NCI-H1092 (cell line): ENCODE measurements at regions not wholly inside any gene's neighbourhood (a gene's known extent, or its start where the extent isn't known, plus 50 kb on each side); places are given as distances from the start of the nearest gene placed in this dataset.

Source experiments
- DNase-seq: peaks from one replicate; lab custom pipeline; 2025; lab: John Stamatoyannopoulos, UW

DNA sequence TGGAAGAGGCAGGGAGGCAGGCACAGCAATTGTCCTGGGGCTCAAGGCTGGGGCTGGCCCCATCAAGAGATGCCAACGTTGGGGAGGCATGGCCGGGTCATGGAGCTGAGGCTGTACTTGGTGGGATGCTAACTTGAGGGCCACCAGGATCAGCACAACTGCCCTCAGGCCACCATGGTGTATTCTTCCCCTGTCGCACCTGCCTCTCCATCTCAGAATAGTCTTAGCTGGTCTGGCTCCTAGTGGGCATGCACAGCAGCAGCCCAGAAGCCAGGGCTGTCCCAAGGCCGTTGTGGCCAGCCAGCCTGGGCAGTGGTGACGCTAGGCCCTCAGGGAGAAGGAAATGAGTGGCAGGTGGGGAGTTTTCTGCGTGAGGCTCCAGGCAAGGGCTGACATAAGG, 91.3 kb downstream of the DHCR7 start:
- no peak for DNase-seq

GRCh38 chr11:71356280-71356876, 91.8 kb downstream of the DHCR7 start:
- DNase-seq: no peak

GRCh38 chr11:71355281-71355680, 92.9 kb downstream of the DHCR7 start:
- DNase-seq: no peak

DNA sequence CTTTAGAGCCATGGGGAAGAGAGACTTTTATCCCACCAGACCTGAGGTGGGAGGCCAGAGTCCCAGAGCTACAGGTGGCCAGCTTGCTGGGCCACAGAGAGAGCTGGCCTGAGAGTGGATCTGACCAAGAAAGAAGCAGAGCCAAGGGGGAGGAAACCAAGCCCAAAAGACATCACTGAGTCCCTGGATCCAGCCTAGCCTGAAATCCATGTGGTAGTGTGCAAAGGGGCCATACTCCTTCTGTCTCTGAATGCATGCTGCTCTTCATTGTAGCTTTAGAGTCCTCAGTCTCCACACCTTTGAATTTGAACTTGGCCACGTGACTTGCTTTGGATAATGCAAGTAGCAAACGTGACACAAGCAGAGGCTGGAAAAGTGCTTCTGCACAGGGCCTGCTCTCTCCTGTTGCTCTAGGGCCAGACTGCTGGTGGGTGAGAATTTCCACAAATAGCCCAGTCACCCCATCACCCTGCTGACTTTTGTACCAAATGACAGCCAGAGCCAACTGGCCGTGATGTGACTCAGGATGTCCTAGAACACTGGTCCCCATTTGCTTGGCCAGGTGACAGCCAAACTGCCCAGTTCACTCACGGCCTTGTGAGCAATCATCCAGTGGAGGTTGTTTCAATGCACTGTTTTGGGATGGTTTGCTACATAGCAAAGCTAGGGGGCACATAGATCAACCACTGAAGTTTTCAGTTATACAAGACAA, 93.6 kb downstream of the DHCR7 start:
- DNase-seq: no peak

GRCh38 chr11:71352748-71353147, 95.4 kb downstream of the DHCR7 start:
- DNase-seq: no peak

- DNase-seq: no peak
Observed at GRCh38 chr11:71352226-71352625, 96.0 kb downstream of the DHCR7 start.

DNA sequence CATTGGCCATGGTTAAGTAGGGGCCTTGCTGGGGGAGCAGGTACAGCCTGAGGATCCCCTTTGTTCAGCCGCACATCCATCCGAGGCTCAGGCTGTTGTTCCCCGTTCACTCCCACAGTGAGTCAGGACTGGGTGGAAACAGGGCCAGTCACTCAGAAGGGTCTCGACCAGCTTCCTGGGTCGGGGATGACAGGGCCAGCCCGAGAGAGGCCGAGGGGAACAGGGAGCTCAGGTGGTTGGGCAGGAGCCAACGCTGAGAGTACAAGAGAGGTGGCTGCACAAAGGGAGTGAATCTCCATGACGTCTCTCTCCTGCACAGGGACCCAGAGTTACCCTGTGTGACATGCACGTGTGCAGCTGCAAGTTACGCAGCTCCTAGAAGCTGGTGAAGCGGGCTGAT, 97.2 kb upstream of the SHANK2 start:
- DNase-seq: no peak

GRCh38 chr11:71343828-71344400, 91.5 kb upstream of the SHANK2 start:
- DNase-seq: no peak

DNA sequence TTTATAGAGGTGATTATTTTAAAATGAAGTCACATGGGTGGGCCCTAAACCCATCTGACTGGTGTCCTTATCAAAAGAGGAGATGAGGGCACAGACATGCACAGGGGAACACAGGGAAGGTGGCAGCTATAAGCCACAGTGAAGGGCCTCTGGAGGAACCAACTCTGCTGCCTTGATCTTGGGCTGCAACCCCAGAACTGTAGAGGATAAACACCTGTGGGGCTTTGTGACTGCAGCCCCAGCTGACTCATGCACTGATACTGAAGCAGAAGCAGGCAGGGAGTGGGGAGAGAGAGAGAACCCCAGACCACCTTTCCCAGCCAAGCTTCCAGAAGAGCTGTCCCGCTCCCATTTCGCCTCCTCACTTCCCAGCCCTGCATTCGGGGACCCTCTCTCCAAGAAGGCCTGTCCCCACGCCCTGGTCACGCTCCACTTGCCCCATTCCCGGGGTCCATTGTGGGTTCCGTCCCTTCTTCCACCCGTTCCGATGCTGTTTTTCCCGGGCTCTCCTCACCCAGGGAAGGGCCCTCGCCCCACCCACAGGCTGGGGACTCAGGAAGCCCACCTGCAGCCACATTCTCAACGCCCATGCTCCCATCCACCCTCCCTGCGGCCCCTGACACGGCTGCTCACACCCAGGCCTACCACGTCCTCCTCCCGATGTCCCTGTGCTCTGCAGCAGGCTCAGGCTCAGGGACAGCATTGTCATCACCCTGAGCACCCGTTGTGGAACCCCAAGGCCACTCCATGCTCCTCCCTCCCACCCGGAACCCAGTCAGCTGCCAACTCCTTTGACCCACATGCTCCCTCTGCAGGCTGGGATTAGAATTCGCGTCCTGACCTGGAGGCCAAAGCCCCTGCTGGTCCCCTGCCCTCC, 90.8 kb upstream of the SHANK2 start:
- peak; percentile 39 for DNase-seq

GRCh38 chr11:71342116-71342515, 89.7 kb upstream of the SHANK2 start:
- no peak for DNase-seq

GRCh38 chr11:71341596-71341995, 89.2 kb upstream of the SHANK2 start:
- DNase-seq: no peak

GRCh38 chr11:71341173-71341572, 88.8 kb upstream of the SHANK2 start:
- DNase-seq: no peak

- DNase-seq: no peak
Observed at GRCh38 chr11:71340086-71340606, 87.8 kb upstream of the SHANK2 start.

DNA sequence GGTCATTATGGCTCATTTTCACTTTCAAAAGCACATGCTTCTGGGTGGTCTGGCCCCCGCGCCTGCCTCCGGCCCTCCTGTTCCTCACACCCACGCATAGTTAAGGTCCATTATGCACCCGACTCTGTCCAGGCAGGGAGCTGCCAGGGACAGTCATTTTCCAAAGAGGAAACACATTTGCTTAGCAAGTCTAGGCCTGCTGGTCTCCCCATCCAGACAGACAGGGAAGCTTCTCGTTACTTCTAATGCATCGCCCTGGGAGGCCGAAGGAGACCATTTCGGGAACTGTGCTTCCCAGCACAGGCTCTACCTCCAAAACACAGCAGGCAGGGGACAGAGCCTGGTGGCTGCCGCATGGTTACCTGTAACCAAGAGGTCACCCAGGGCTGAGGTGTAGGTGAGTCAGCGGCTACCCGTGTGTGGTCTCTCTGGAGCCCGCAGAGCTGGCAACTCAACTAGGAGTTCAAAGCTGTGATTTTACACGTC, 87.1 kb upstream of the SHANK2 start:
- DNase-seq: no peak

GRCh38 chr11:71338801-71339395, 86.5 kb upstream of the SHANK2 start:
- no peak for DNase-seq

DNA sequence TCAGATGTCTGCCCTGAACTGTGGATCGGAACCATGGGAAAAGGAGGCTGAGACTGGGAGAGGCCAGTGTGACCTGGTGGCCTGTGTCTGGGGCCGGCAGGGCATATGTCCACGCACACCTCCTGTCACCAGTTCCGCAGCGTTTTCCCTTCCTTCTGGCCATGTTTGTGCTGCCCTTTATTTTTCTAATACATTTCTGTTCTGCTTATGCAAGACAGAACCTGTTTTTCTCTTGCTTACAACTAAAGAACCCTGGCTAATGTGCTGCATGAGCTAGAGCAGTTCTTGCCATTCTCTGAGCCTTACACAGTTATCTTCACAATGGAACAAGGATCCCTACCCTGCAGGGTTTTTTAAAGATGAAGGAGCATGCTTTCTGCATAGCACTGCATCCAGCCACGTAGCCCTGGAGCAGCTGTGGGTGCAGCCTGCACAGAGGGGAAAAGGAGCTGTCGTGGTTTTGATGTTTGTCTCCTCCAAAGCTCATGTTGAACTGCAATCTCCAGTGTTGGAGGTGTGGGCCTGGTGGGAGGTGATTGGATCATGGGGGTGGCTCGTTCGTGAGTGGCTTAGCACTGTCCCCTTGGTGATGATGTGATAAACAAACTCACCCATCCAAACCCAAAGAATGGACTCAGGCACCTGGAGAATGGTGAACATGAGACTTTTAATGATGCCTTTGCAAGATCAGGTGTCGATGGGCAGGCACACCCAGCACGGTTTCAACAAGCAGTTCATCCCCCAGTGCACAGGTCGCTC, 84.8 kb upstream of the SHANK2 start:
- DNase-seq: no peak

DNA sequence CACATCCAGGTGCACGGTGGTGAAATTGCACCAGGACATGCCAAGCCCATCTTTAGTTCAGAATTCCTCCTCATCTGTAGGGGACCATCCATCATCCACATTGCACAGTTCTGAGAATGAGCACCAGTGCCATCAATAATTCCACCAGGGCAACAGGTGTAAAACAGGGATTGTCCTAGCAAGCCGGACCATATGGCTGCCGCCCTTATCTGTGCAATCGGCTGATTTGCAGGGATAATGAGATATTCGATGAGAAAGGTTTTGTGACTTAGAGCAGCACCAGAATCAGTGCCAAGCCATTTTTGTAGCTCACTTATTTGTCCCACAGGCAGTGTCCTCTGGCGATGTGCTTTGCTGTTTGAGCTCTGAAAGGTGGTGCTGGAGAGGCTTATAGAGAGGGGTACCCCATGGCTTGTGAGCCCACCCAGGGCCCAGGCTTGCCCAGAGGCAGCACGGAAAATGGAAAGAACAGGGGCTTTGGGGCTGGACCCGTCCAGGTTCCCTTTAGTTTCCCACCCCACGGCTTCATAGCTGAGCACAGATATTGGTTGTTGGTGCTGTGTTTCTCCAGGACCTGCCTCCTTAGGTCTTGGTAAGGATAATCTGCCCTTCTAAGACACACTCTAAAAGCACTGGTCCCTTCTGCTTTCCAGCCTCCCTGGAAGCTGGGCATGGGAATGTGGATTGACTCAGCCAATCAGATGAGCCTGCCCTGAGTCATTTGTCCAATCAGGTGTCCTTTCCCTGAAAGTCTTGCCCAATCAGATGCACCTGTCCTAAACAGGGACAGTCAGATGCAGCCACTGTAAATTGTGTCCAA, 84.0 kb upstream of the SHANK2 start:
- DNase-seq: no peak

DNA sequence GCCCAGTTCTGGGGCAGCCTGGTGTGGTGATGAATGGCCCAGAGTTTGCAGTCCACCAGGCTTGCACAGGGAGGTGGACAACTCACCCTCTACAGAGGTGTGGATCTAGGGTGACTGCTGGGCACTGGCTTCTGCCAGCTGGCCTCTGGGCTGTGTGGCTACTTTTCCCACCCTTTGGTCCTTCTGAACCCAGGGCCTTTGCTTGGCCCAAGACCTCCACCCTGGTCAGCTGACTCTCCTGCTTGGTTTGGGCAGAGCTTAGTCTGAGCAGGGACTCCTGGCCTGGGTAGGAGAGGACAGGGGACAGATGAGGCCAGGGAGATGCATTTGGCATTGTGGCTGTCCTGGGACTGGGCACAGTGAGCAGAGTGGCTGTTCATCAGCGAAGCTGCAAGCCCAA, 83.0 kb upstream of the SHANK2 start:
- DNase-seq: no peak

DNA sequence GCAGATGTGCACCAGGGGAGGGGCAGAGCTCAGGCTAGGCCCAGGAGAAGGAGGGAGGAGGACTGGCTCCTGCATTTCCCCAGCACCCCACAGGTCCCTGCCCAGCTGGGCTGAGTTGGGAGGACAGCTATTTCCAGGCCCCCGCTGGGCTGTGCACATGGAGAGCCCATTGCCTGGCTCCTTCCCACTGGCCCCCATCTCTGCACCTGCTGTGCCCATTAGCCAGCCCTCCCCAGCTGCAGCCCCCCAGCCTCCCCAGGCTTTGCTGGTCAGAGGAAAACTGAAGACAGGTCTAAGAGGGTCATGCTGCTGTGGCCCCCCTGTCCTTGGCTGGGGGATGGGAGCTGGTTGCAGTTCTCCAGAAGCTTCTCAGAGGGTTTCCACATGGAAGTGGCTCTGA, 81.8 kb upstream of the SHANK2 start:
- DNase-seq: no peak

- no peak for DNase-seq
Observed at GRCh38 chr11:71333473-71333872, 81.1 kb upstream of the SHANK2 start.
